Thyroid gland (tissue), 4 donors: ENCODE measurements at regions not wholly inside any gene's neighbourhood (a gene's known extent, or its start where the extent isn't known, plus 50 kb on each side); places are given as distances from the start of the nearest gene placed in this dataset.

ENCODE experiments used
- POLR2A ChIP-seq, 2 donors: fragments of 450-650 bp; IDR thresholded peaks; one replicate each; pipeline ENCODE4 v1.6.1; 2017; ENCODE audit warnings: antibody characterized with exemption in 2 of 2, mild to moderate bottlenecking in 2 of 2, moderate library complexity in 1 of 2
- TF ChIP-seq, protein P1 (sequence below), 6 experiments: fragments of 200-600 bp in 3 of 6; fragments of 450-650 bp in 3 of 6; sonication (generic) in 3 of 6; IDR thresholded peaks; one replicate each; pipeline ENCODE4 v1.5.1; 2016 to 2019; ENCODE audit warnings: antibody characterized with exemption in 6 of 6, mild to moderate bottlenecking in 2 of 6, inconsistent platforms in 1 of 6, moderate library complexity in 1 of 6

DNA sequence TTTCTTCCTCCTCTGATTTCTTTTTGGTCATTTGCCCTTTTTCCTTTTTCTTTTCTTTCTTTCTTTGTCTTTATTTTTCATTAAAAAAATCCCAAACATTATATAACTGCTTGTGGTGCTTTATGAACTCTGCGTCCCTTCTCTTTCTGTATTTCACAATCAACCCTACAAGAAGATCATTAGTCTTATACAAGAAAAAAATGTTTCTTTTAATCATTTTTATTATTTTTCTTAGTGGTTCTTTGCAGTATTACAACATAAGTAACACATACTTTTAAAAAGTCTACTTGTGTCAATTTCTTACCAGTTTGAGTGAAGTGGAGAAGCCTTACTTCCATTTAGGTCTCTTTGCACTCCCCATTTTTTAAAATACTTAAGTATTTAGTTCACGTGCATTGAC is 212.7 kb upstream of the SMC2 start:
- TF ChIP-seq, protein P1, sequence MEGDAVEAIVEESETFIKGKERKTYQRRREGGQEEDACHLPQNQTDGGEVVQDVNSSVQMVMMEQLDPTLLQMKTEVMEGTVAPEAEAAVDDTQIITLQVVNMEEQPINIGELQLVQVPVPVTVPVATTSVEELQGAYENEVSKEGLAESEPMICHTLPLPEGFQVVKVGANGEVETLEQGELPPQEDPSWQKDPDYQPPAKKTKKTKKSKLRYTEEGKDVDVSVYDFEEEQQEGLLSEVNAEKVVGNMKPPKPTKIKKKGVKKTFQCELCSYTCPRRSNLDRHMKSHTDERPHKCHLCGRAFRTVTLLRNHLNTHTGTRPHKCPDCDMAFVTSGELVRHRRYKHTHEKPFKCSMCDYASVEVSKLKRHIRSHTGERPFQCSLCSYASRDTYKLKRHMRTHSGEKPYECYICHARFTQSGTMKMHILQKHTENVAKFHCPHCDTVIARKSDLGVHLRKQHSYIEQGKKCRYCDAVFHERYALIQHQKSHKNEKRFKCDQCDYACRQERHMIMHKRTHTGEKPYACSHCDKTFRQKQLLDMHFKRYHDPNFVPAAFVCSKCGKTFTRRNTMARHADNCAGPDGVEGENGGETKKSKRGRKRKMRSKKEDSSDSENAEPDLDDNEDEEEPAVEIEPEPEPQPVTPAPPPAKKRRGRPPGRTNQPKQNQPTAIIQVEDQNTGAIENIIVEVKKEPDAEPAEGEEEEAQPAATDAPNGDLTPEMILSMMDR (IDR thresholded peaks at IDR 0.05): no peak
- TF ChIP-seq POLR2A (IDR thresholded peaks at IDR 0.05): no peak
